H1 (cell line): ENCODE measurements at regions not wholly inside any gene's neighbourhood (a gene's known extent, or its start where the extent isn't known, plus 50 kb on each side); places are given as distances from the start of the nearest gene placed in this dataset.

Experiments used
- CTCF ChIA-PET: fragments of 300-600 bp; sonication (Branson Sonifier 250); formaldehyde crosslinking; loops from one replicate; lab custom pipeline; 2021; ENCODE audit not compliant: partially characterized antibody; lab: Charles Lee
- POLR2A ChIA-PET: fragments of 300-600 bp; sonication (Branson Sonifier 250); formaldehyde crosslinking; loops from one replicate; lab custom pipeline; 2021; ENCODE audit warnings: inconsistent platforms; ENCODE audit not compliant: partially characterized antibody; lab: Charles Lee
- DNase-seq, 2 experiments: peaks; one replicate each; pipeline versions ENCODE4 v3.0.0 to v3.0.0-alpha.2; 2010 to 2022; ENCODE audit warnings: low spot score in 2 of 2, low read depth in 1 of 2, mixed read lengths in 1 of 2
- FAIRE-seq: peaks from 2 replicates; lab custom pipeline; 2011; peaks lifted over from hg19 to GRCh38; lab: Jason Lieb, UNC
- H2AFZ ChIP-seq: 2 replicates; pipeline ENCODE4 v1.8.1; 2012; ENCODE audit warnings: low read length, inconsistent platforms
- H2AK5ac ChIP-seq: 2 replicates; pipeline ENCODE4 v1.6.1; 2013; ENCODE audit warnings: low read depth, low read length
- H2BK120ac ChIP-seq: replicated peaks from 2 replicates; pipeline ENCODE3; 2013; ENCODE audit warnings: low read depth, low read length, inconsistent platforms
- H2BK12ac ChIP-seq: 2 replicates; pipeline ENCODE4 v1.6.1; 2013; ENCODE audit warnings: low read depth, low read length
- H2BK15ac ChIP-seq: 2 replicates; pipeline ENCODE4 v1.6.1; 2013; ENCODE audit warnings: low read length
- H2BK20ac ChIP-seq: 2 replicates; pipeline ENCODE4 v1.6.1; 2013; ENCODE audit warnings: low read length
- H2BK5ac ChIP-seq: 2 replicates; pipeline ENCODE4 v1.6.1; 2013; ENCODE audit warnings: low read depth, low read length
- H3K14ac ChIP-seq: 2 replicates; pipeline ENCODE4 v1.6.1; 2013; ENCODE audit warnings: inconsistent platforms; ENCODE audit not compliant: insufficient read length
- H3K18ac ChIP-seq: 2 replicates; pipeline ENCODE4 v1.6.1; 2013; ENCODE audit warnings: low read length; ENCODE audit errors: extremely low read depth
- H3K23ac ChIP-seq: 2 replicates; pipeline ENCODE4 v1.6.1; 2013; ENCODE audit warnings: inconsistent platforms; ENCODE audit not compliant: insufficient read length
- H3K23me2 ChIP-seq: 2 replicates; pipeline ENCODE4 v1.6.1; 2013; ENCODE audit warnings: low read depth, low read length
- H3K27ac ChIP-seq: 2 replicates; pipeline ENCODE4 v1.6.1; 2011; ENCODE audit warnings: low read depth, low read length, inconsistent platforms
- H3K27me3 ChIP-seq, 4 experiments: replicated peaks in 1 of 4; 1 replicate in 1 of 4; 2 replicates in 3 of 4; pipeline versions ENCODE4 v1.6.1 to v1.8.1; 2011 to 2013; ENCODE audit warnings: low read length in 3 of 4, mild to moderate bottlenecking in 3 of 4, inconsistent platforms in 2 of 4, mixed read lengths in 2 of 4, moderate library complexity in 1 of 4; ENCODE audit not compliant: control insufficient read depth in 3 of 4, insufficient read depth in 3 of 4; ENCODE audit errors: extremely low read depth in 1 of 4
- H3K36me3 ChIP-seq, 4 experiments: 2 replicates each; pipeline versions ENCODE4 v1.6.1 to v1.8.1; 2011 to 2013; ENCODE audit warnings: mild to moderate bottlenecking in 4 of 4, low read length in 3 of 4, moderate library complexity in 2 of 4, control low read depth in 1 of 4, inconsistent platforms in 1 of 4; ENCODE audit not compliant: insufficient read depth in 4 of 4, control insufficient read depth in 2 of 4
- H3K4ac ChIP-seq: replicated peaks from 2 replicates; pipeline ENCODE3; 2013; ENCODE audit warnings: low read length, low read depth, mixed read lengths, inconsistent platforms; ENCODE audit not compliant: insufficient read length
- H3K4me1 ChIP-seq, 4 experiments: replicated peaks in 1 of 4; 1 replicate in 1 of 4; 2 replicates in 3 of 4; pipeline versions ENCODE4 v1.6.1 to v1.8.1; 2011 to 2013; ENCODE audit warnings: low read length in 3 of 4, inconsistent platforms in 2 of 4, mixed read lengths in 1 of 4; ENCODE audit not compliant: insufficient read depth in 4 of 4, control insufficient read depth in 3 of 4
- H3K4me2 ChIP-seq, 2 experiments: 2 replicates each; pipeline versions ENCODE4 v1.6.1 to v1.8.1; 2011 to 2013; ENCODE audit warnings: low read depth in 2 of 2, low read length in 2 of 2, control low read depth in 1 of 2, inconsistent platforms in 1 of 2, mild to moderate bottlenecking in 1 of 2; ENCODE audit not compliant: insufficient read depth in 1 of 2
- H3K4me3 ChIP-seq, 4 experiments: fragments of 200-600, 300-600 bp in 1 of 4; sonication (generic), shearing (Covaris generic), sonication (Bioruptor Twin) in 1 of 4; 2 replicates each; pipeline versions ENCODE4 v1.5.1 to v1.8.1; 2011 to 2016; ENCODE audit warnings: low read length in 4 of 4, low read depth in 3 of 4, control low read depth in 2 of 4, inconsistent platforms in 2 of 4, mild to moderate bottlenecking in 2 of 4, mixed read lengths in 1 of 4, moderate library complexity in 1 of 4; ENCODE audit not compliant: insufficient read depth in 2 of 4; ENCODE audit errors: extremely low read depth in 1 of 4
- H3K56ac ChIP-seq: replicated peaks from 2 replicates; pipeline ENCODE3; 2013; ENCODE audit warnings: low read depth, mild to moderate bottlenecking, mixed read lengths, low read length, inconsistent platforms; ENCODE audit not compliant: insufficient read length
- H3K79me1 ChIP-seq: 2 replicates; pipeline ENCODE4 v1.6.1; 2013; ENCODE audit warnings: low read depth, low read length, control low read depth
- H3K79me2 ChIP-seq, 2 experiments: 2 replicates each; pipeline versions ENCODE4 v1.6.1 to v1.8.1; 2012 to 2013; ENCODE audit warnings: low read length in 2 of 2, mild to moderate bottlenecking in 2 of 2, inconsistent platforms in 1 of 2; ENCODE audit not compliant: insufficient read depth in 2 of 2, control insufficient read depth in 1 of 2
- H3K9ac ChIP-seq, 4 experiments: replicated peaks in 1 of 4; 1 replicate in 1 of 4; 2 replicates in 3 of 4; pipeline versions ENCODE4 v1.6.1 to v1.8.1; 2011 to 2013; ENCODE audit warnings: low read depth in 3 of 4, low read length in 3 of 4, control low read depth in 2 of 4, mild to moderate bottlenecking in 2 of 4, moderate library complexity in 2 of 4, inconsistent platforms in 1 of 4; ENCODE audit errors: extremely low read depth in 1 of 4
- H3K9me3 ChIP-seq, 2 experiments: 2 replicates each; pipeline versions ENCODE4 v1.6.1 to v1.8.1; 2012 to 2013; ENCODE audit warnings: mild to moderate bottlenecking in 2 of 2, moderate library complexity in 2 of 2, control low read depth in 1 of 2, inconsistent platforms in 1 of 2, low read depth in 1 of 2, low read length in 1 of 2, mixed read lengths in 1 of 2; ENCODE audit not compliant: insufficient read depth in 2 of 2
- H4K20me1 ChIP-seq, 2 experiments: replicated peaks in 1 of 2; 2 replicates each; pipeline versions ENCODE3 to v1.8.1; 2011 to 2013; ENCODE audit warnings: inconsistent platforms in 2 of 2, low read length in 2 of 2, mild to moderate bottlenecking in 1 of 2; ENCODE audit not compliant: insufficient read depth in 2 of 2, control insufficient read depth in 1 of 2
- H4K5ac ChIP-seq: 2 replicates; pipeline ENCODE4 v1.6.1; 2013; ENCODE audit warnings: low read length, low read depth, mixed read lengths, inconsistent platforms; ENCODE audit not compliant: insufficient read length
- H4K8ac ChIP-seq: 2 replicates; pipeline ENCODE4 v1.8.0; 2013; ENCODE audit warnings: mild to moderate bottlenecking, moderate library complexity, low read length, inconsistent platforms; ENCODE audit not compliant: insufficient read depth; ENCODE audit errors: extremely low read depth
- H4K91ac ChIP-seq: replicated peaks from 2 replicates; pipeline ENCODE3; 2013; ENCODE audit warnings: low read length, mixed read lengths, inconsistent platforms; ENCODE audit not compliant: insufficient read length
- BRCA1 ChIP-seq: IDR thresholded peaks from 2 replicates; pipeline ENCODE4 v1.6.1; 2012; ENCODE audit warnings: low read depth, low read length, improper control_type of control experiment
- CREB1 ChIP-seq: IDR thresholded peaks from 2 replicates; pipeline ENCODE4 v1.6.1; 2012; ENCODE audit warnings: inconsistent platforms
- E2F6 ChIP-seq: IDR thresholded peaks from 2 replicates; pipeline ENCODE4 v1.6.1; 2012; ENCODE audit warnings: inconsistent platforms
- EP300 ChIP-seq, 2 experiments: IDR thresholded peaks; 1 replicate in 1 of 2; 2 replicates in 1 of 2; pipeline ENCODE4 v1.6.1; 2011 to 2012; ENCODE audit warnings: low read depth in 2 of 2, low read length in 2 of 2, mild to moderate bottlenecking in 2 of 2, borderline replicate concordance in 1 of 2, inconsistent platforms in 1 of 2, moderate library complexity in 1 of 2
- GABPA ChIP-seq: IDR thresholded peaks from 2 replicates; pipeline ENCODE4 v1.6.1; 2011; ENCODE audit warnings: mild to moderate bottlenecking, low read length, moderate library complexity, borderline replicate concordance; ENCODE audit not compliant: insufficient read depth
- HDAC6 ChIP-seq: IDR thresholded peaks from one replicate; pipeline ENCODE4 v1.7.1; 2012; ENCODE audit warnings: low read depth, mild to moderate bottlenecking, inconsistent platforms, low read length, moderate library complexity
- JUND ChIP-seq: IDR thresholded peaks from 2 replicates; pipeline ENCODE4 v1.6.1; 2011; ENCODE audit warnings: mild to moderate bottlenecking, improper control_type of control experiment, low read length
- NRF1 ChIP-seq: IDR thresholded peaks from 2 replicates; pipeline ENCODE4 v1.6.1; 2011; ENCODE audit warnings: mild to moderate bottlenecking, low read depth, low read length, improper control_type of control experiment
- PHF8 ChIP-seq: fragments of 200-600 bp; sonication (generic); conservative IDR thresholded peaks from 2 replicates; pipeline ENCODE4 v1.7.1; 2012; ENCODE audit warnings: low read depth, mild to moderate bottlenecking, inconsistent platforms, low read length, moderate library complexity
- SIN3A ChIP-seq, 2 experiments: IDR thresholded peaks in 1 of 2; conservative IDR thresholded peaks in 1 of 2; 2 replicates each; pipeline ENCODE4 v1.6.1; 2011 to 2012; ENCODE audit warnings: low read length in 2 of 2, improper control_type of control experiment in 1 of 2, low read depth in 1 of 2, mild to moderate bottlenecking in 1 of 2
- SIRT6 ChIP-seq: IDR thresholded peaks from one replicate; pipeline ENCODE4 v1.7.1; 2012; ENCODE audit warnings: low read length, inconsistent platforms
- SP2 ChIP-seq: IDR thresholded peaks from 2 replicates; pipeline ENCODE4 v1.6.1; 2012; ENCODE audit warnings: mild to moderate bottlenecking, low read length, inconsistent platforms
- SP4 ChIP-seq: IDR thresholded peaks from 2 replicates; pipeline ENCODE4 v1.6.1; 2012; ENCODE audit warnings: low read length, inconsistent platforms
- TCF12 ChIP-seq: IDR thresholded peaks from 2 replicates; pipeline ENCODE4 v1.6.1; 2011; ENCODE audit warnings: low read depth, mild to moderate bottlenecking, low read length
- WGBS, 2 experiments: shearing (Covaris generic) in 1 of 2; methylation state at CpG; one replicate each; pipeline versions ENCODE4 v1.1.6 to v1.1.7; 2013 to 2015; ENCODE audit warnings: low lambda C conversion rate in 2 of 2, mixed read lengths in 2 of 2, inconsistent platforms in 1 of 2, low coverage in 1 of 2, missing lambda C conversion rate in 1 of 2; ENCODE audit not compliant: insufficient replicate concordance in 2 of 2, insufficient coverage in 1 of 2, insufficient read length in 1 of 2; ENCODE audit errors: extremely low coverage in 1 of 2, missing lambda C conversion rate in 1 of 2; 5-methylcytosine and 5-hydroxymethylcytosine counted together

DNA sequence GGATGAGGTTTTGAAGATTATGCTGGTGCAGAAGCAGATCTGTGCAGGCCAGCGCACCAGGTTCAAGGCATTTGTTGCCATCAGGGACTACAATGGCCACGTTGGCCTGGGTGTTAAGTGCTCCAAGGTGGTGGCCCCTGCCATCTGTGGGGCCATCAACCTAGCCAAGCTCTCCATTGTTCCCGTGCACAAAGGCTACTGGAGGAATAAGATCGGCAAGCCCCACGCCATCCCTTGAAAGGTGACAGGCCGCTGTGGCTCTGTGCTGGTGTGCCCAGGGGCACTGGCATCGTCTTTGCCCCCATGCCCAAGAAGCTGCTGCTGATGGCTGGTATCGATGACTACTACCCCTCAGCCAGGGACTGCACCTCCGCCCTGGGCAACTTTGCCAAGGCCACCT lies 142.5 kb downstream of the SPATA31D1 start:
- no peak overlapping the region for H3K23ac ChIP-seq
- H3K27me3 ChIP-seq, result no peaks in the 10 kb centered on the region
- no peak overlapping the region for H2AFZ ChIP-seq
- no peak overlapping the region for H2BK120ac ChIP-seq
- ChIA-PET CTCF (no interaction called here), POLR2A (no interaction called here)
- H3K9ac ChIP-seq, result no peak overlapping the region
- no peak overlapping the region for H4K91ac ChIP-seq
- H3K79me1 ChIP-seq, result no peaks in the 10 kb centered on the region
- no peaks in the 10 kb centered on the region; a peak in 1 of 4 replicates for H3K9me3 ChIP-seq
- WGBS, 2 experiments, result 92% methylated on average over 9 of the region's 9 CpGs; no CpG with 5 or more reads in 1 of the 2 experiments
- H2BK15ac ChIP-seq, result no peak overlapping the region
- H3K14ac ChIP-seq, result no peak overlapping the region
- no peaks in the 10 kb centered on the region for H4K20me1 ChIP-seq
- no peak overlapping the region for H3K4me2 ChIP-seq
- H3K4me1 ChIP-seq, result no peaks in the 10 kb centered on the region
- no peaks in the 10 kb centered on the region for H3K23me2 ChIP-seq
- no peak overlapping the region for H2AK5ac ChIP-seq
- no peak overlapping the region for H3K18ac ChIP-seq
- no peak overlapping the region for H3K4ac ChIP-seq
- no peak overlapping the region for H3K4me3 ChIP-seq
- H2BK5ac ChIP-seq, result no peak overlapping the region
- no peak for DNase-seq
- no peaks in the 10 kb centered on the region for H3K36me3 ChIP-seq
- peak overlapping the region; percentile 57; the same call in 1 of the 2 replicates for H4K8ac ChIP-seq
- no peak overlapping the region for H3K27ac ChIP-seq
- TF ChIP-seq E2F6 (no peak), SIRT6 (no peak), TCF12 (no peak), SP4 (no peak), GABPA (no peak), PHF8 (no peak), SIN3A (conservative IDR thresholded peaks at IDR 0.05 in 1 of 2, IDR thresholded peaks at IDR 0.05 in 1 of 2; ENCODE audit: low read depth in 1 of 2, low read length in 2 of 2) (no peak), CREB1 (no peak), HDAC6 (no peak), SP2 (no peak), EP300 (IDR thresholded peaks at IDR 0.05; ENCODE audit: borderline replicate concordance in 1 of 2, low read depth in 2 of 2, low read length in 2 of 2) (no peak), JUND (no peak), BRCA1 (no peak), NRF1 (no peak)
- no peak overlapping the region for H2BK20ac ChIP-seq
- H3K56ac ChIP-seq, result no peak overlapping the region
- H2BK12ac ChIP-seq, result no peak overlapping the region
- no peak for FAIRE-seq
- H4K5ac ChIP-seq, result no peak overlapping the region
- H3K79me2 ChIP-seq, result no peaks in the 10 kb centered on the region
